Adipocyte (in vitro differentiated cells): ENCODE measurements at regions not wholly inside any gene's neighbourhood (a gene's known extent, or its start where the extent isn't known, plus 50 kb on each side); places are given as distances from the start of the nearest gene placed in this dataset.
"Not testable (repeated sequence)": the region's sequence is repeated elsewhere in the genome, so short reads cannot be mapped to it uniquely, and the experiment has no call there.

Experiments
- DNase-seq: peaks from one replicate; pipeline ENCODE4 v3.0.0-alpha.2; 2015; ENCODE audit warnings: low read depth
- H3K27me3 ChIP-seq: replicated peaks from 2 replicates; pipeline ENCODE4 v1.7.0; 2013; ENCODE audit warnings: mild to moderate bottlenecking, low read length, moderate library complexity; ENCODE audit not compliant: control insufficient read depth, insufficient read depth
- H3K36me3 ChIP-seq: 2 replicates; pipeline ENCODE4 v1.7.0; 2013; ENCODE audit warnings: low read length, mild to moderate bottlenecking, moderate library complexity; ENCODE audit not compliant: control insufficient read depth, insufficient read depth, severe bottlenecking
- H3K4me1 ChIP-seq: 2 replicates; pipeline ENCODE4 v1.7.0; 2013; ENCODE audit warnings: mild to moderate bottlenecking, low read length, moderate library complexity; ENCODE audit not compliant: control insufficient read depth, insufficient read depth
- H3K4me3 ChIP-seq: 2 replicates; pipeline ENCODE4 v1.7.0; 2013; ENCODE audit warnings: mild to moderate bottlenecking, low read length, moderate library complexity
- H3K9ac ChIP-seq: 2 replicates; pipeline ENCODE4 v1.7.0; 2013; ENCODE audit warnings: mild to moderate bottlenecking, low read length, moderate library complexity
- H3K9me3 ChIP-seq: 2 replicates; pipeline ENCODE4 v1.7.0; 2013; ENCODE audit warnings: mild to moderate bottlenecking, low read length, moderate library complexity; ENCODE audit not compliant: control insufficient read depth

GRCh38 chr11:116691771-116692177, 81.0 kb downstream of the BUD13 start:
- Histone ChIP-seq H3K4me3 (no peak overlapping the region), H3K4me1 (no peaks in the 10 kb centered on the region), H3K9ac (no peak overlapping the region), H3K27me3 (peaks cover 47% of the 10 kb centered on the region), H3K36me3 (no peaks in the 10 kb centered on the region), H3K9me3 (no peaks in the 10 kb centered on the region)
- DNase-seq, result peak; percentile 69

GRCh38 chr11:116690611-116691010, 82.2 kb downstream of the BUD13 start:
- no peaks in the 10 kb centered on the region for H3K36me3 ChIP-seq
- peaks cover 46% of the 10 kb centered on the region for H3K27me3 ChIP-seq
- H3K9me3 ChIP-seq, result no peaks in the 10 kb centered on the region
- H3K4me1 ChIP-seq, result no peaks in the 10 kb centered on the region
- DNase-seq, result no peak
- no peak overlapping the region for H3K4me3 ChIP-seq
- no peak overlapping the region for H3K9ac ChIP-seq

DNA sequence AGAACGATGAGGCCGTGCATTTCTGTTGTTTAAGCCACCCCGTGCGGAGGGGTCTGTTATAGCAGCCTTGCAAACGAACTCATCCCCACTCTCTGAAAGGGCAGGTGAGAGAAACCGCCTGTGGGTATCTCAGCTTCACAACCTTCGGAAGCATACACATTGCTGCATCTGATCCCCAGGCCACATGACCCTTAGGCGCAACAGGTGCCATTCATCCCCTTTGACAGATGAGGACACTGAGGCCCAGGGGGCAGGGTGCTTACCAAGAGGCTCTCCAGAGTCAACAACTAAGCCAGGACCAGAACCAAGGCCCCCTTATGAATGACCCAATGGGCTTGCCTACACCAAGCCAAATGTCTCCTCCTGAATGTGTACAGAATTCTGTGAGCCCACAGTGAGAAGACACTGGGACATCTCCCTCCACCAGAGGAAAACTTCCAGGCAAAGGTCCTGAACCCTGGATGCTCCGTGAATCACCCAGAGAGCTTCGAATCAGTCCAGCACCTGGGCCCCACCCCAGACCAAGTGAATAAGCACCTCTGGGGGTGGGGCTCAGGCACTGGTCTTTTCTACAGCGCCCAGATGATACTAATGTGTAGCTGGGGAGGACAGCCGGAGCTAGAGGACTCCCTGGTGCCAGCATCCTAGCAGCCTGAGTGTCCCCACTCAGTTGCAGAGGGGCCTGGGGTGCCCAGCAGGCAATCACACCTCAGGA, 83.2 kb downstream of the BUD13 start:
- no peak for DNase-seq

DNA sequence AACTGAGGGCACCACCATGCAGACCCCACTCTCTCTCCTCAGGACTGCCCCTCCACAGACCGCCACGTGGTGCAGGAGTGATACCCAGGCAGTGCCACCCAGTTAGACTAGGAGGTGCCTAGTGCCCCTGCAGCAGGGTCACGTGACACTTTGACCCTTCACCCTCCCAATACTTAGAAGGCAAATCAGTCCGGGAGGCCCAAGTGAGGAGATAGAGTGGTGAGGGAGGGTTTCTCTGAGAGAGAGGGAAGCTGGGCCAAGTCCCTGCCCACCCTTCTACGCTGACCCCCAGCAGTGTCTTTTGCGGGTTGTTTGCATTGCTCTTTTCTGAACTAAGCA, 84.6 kb downstream of the BUD13 start:
- H3K4me1 ChIP-seq, result no peaks in the 10 kb centered on the region
- DNase-seq, result no peak
- peaks cover 10% of the 10 kb centered on the region for H3K9me3 ChIP-seq
- no peak overlapping the region for H3K4me3 ChIP-seq
- H3K36me3 ChIP-seq, result no peaks in the 10 kb centered on the region
- H3K27me3 ChIP-seq, result peaks cover 37% of the 10 kb centered on the region
- no peak overlapping the region for H3K9ac ChIP-seq

More for the DNA sequence above, 83.2 kb downstream of the BUD13 start:
- peaks cover 46% of the 10 kb centered on the region for H3K27me3 ChIP-seq
- H3K9ac ChIP-seq, result no peak overlapping the region
- H3K4me3 ChIP-seq, result no peak overlapping the region
- H3K36me3 ChIP-seq, result no peaks in the 10 kb centered on the region
- H3K9me3 ChIP-seq, result peaks cover 4% of the 10 kb centered on the region
- H3K4me1 ChIP-seq, result no peaks in the 10 kb centered on the region

- Histone ChIP-seq H3K4me3 (no peak overlapping the region), H3K9ac (no peak overlapping the region), H3K27me3 (peaks cover 32% of the 10 kb centered on the region), H3K4me1 (no peaks in the 10 kb centered on the region), H3K36me3 (no peaks in the 10 kb centered on the region), H3K9me3 (peaks cover 15% of the 10 kb centered on the region)
- no peak for DNase-seq
Observed at GRCh38 chr11:116687458-116688201, 85.2 kb downstream of the BUD13 start.

DNA sequence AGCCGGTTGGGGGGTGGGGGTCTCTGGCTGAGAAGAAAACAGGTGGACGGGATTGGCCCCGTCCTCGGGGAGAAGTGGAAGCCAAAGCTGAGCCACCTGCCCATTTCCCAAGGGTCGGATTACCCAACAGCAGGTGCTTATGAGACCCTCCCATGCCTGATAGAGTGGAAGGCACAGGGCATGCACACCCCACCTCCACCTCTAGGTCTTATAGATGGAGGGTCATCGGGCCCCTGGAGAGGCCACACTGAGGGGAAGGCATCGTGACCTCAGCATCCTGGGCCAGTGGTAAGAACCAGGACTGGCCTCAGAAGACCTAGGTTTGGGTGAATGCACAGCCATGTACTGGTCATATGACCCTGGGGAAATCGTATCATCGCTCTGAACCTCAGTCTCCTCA, 85.9 kb downstream of the BUD13 start:
- no peak overlapping the region for H3K4me3 ChIP-seq
- no peak for DNase-seq
- no peaks in the 10 kb centered on the region for H3K4me1 ChIP-seq
- no peaks in the 10 kb centered on the region for H3K36me3 ChIP-seq
- H3K9ac ChIP-seq, result no peak overlapping the region
- peaks cover 15% of the 10 kb centered on the region for H3K9me3 ChIP-seq
- H3K27me3 ChIP-seq, result peaks cover 24% of the 10 kb centered on the region

- Histone ChIP-seq H3K36me3 (no peaks in the 10 kb centered on the region), H3K4me3 (no peak overlapping the region), H3K4me1 (no peaks in the 10 kb centered on the region), H3K27me3 (peaks cover 23% of the 10 kb centered on the region), H3K9me3 (peaks cover 17% of the 10 kb centered on the region), H3K9ac (no peak overlapping the region)
- no peak for DNase-seq
Observed at GRCh38 chr11:116683982-116684381, 88.8 kb downstream of the BUD13 start.

GRCh38 chr11:116680349-116681125, 92.2 kb downstream of the BUD13 start:
- Histone ChIP-seq H3K36me3 (no peaks in the 10 kb centered on the region), H3K9ac (no peak overlapping the region), H3K27me3 (peaks cover 7% of the 10 kb centered on the region), H3K4me3 (no peak overlapping the region), H3K4me1 (no peaks in the 10 kb centered on the region), H3K9me3 (peaks cover 27% of the 10 kb centered on the region)
- no peak for DNase-seq

GRCh38 chr11:116678887-116679286, 93.9 kb downstream of the BUD13 start:
- no peak overlapping the region for H3K9ac ChIP-seq
- H3K36me3 ChIP-seq, result no peaks in the 10 kb centered on the region
- no peaks in the 10 kb centered on the region for H3K4me1 ChIP-seq
- H3K27me3 ChIP-seq, result no peaks in the 10 kb centered on the region
- H3K9me3 ChIP-seq, result peaks cover 26% of the 10 kb centered on the region
- H3K4me3 ChIP-seq, result no peak overlapping the region
- DNase-seq, result no peak

GRCh38 chr11:116667318-116667717, 105.5 kb downstream of the BUD13 start:
- not testable (repeated sequence) for H3K9ac ChIP-seq, DNase-seq, H3K4me3 ChIP-seq, H3K27me3 ChIP-seq, H3K4me1 ChIP-seq, H3K36me3 ChIP-seq
- H3K9me3 ChIP-seq, result peaks cover 24% of the 10 kb centered on the region

- not testable (repeated sequence) for H3K4me3 ChIP-seq, H3K36me3 ChIP-seq, H3K9ac ChIP-seq, H3K4me1 ChIP-seq, DNase-seq, H3K27me3 ChIP-seq
- peaks cover 24% of the 10 kb centered on the region for H3K9me3 ChIP-seq
Observed at GRCh38 chr11:116666673-116667249, 106.0 kb downstream of the BUD13 start.
